Astrocyte of the cerebellum (primary cell): ENCODE measurements at regions not wholly inside any gene's neighbourhood (a gene's known extent, or its start where the extent isn't known, plus 50 kb on each side); places are given as distances from the start of the nearest gene placed in this dataset.

Experiments used
- DNase-seq: peaks from one replicate; pipeline ENCODE4 v3.0.0-alpha.2; 2011; ENCODE audit warnings: low read depth
- H3K4me3 ChIP-seq: 2 replicates; pipeline ENCODE4 v1.5.1; 2011; ENCODE audit warnings: mild to moderate bottlenecking, low read depth, low read length, moderate library complexity
- CTCF ChIP-seq: IDR thresholded peaks from 2 replicates; pipeline ENCODE4 v1.5.1; 2012; ENCODE audit warnings: low read length, low read depth, moderate library complexity, mild to moderate bottlenecking; ENCODE audit errors: missing control alignments
- in situ Hi-C: cut with HindIII; loops from 2 replicates; pipeline ENCODE4 v1.10.0; 2017; ENCODE audit warnings: low sequenced_read_pairs

- no peak for DNase-seq
- H3K4me3 ChIP-seq, result no peak overlapping the region
- no peak for TF ChIP-seq CTCF
- in situ Hi-C loops, result no loop called here
These were observed 71.6 kb upstream of the CELF2 start for GRCh38 chr10:10946081-10946480.

DNA sequence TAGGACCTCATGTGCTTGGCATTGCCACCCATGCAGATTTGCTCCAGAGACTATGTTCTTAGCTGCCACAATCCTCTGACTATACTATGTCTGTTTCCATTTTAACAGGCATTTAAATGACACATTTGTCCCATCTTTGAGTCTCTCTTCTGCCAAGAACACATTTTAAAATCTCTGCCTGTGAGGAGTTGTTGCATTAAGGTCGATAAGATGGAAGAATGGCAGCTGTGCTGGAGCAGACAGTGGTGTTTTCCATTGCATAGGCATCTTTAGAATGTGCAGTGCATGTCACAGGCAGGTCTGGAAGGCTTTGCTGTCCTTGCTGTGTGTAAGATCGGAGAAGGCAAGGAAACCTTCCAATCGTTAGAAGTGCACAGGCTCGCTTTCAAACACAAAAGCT lies 70.9 kb upstream of the CELF2 start:
- no peak for TF ChIP-seq CTCF

GRCh38 chr10:10951675-10952074 lies 66.0 kb upstream of the CELF2 start:
- no peak overlapping the region for H3K4me3 ChIP-seq
- in situ Hi-C loops, result no loop called here
- no peak for DNase-seq
- no peak for TF ChIP-seq CTCF

More for the DNA sequence above, 70.9 kb upstream of the CELF2 start:
- no peak for DNase-seq
- in situ Hi-C loops, result no loop called here
- no peak overlapping the region for H3K4me3 ChIP-seq

- in situ Hi-C loops, result no loop called here
- H3K4me3 ChIP-seq, result no peak overlapping the region
- no peak for TF ChIP-seq CTCF
- no peak for DNase-seq
These were observed 64.9 kb upstream of the CELF2 start for GRCh38 chr10:10952800-10953199.

GRCh38 chr10:10956681-10957542 lies 60.8 kb upstream of the CELF2 start:
- H3K4me3 ChIP-seq, result no peak overlapping the region
- TF ChIP-seq CTCF, result no peak
- in situ Hi-C loops, result no loop called here
- no peak for DNase-seq

GRCh38 chr10:10958041-10958440 lies 59.6 kb upstream of the CELF2 start:
- H3K4me3 ChIP-seq, result no peak overlapping the region
- TF ChIP-seq CTCF, result no peak
- DNase-seq, result no peak
- in situ Hi-C loops, result no loop called here
